IPS-NIHi7 (cell line): ENCODE measurements at regions not wholly inside any gene's neighbourhood (a gene's known extent, or its start where the extent isn't known, plus 50 kb on each side); places are given as distances from the start of the nearest gene placed in this dataset.

Source experiments
- DNase-seq: peaks from one replicate; pipeline ENCODE4 v3.0.0; 2012; ENCODE audit warnings: mixed read lengths; ENCODE audit errors: extremely low spot score

- DNase-seq: no peak
Measured at GRCh38 chr11:19368726-19369375, 128.1 kb upstream of the E2F8 start.

- DNase-seq: no peak
Measured at GRCh38 chr11:19366992-19367709, 126.4 kb upstream of the E2F8 start.

DNA sequence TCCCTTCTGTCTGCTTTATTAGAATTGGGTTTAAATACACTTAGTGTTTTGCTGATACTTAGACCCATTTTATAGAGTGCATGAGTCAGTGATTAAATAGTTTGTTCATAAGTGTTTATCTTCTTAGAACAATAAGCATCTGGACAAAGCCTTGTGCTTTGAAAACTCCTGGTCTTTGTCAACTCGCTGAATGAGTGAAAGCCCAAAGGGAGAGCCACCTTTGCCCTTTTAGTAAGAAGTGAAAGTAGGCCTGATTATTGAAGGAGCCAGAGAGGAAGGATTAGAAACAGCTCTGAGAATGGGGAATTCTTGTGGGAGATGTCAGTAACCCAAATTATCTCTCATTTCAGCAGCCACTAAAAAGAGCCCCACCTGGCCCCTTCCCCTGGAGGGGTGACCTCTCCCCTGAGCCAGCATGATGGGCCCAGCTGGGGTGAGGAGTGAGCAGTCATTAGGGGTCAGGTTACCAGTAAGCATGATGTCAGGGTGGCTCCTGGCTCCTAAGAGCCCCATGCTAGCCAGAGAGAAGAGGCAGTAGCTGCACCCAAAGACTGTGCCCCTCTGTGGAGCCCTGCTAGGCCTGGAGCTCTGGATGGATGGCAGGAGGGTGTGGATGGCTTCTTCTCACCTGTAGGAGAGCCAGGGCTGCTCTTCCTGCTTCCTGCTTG is 125.1 kb upstream of the E2F8 start:
- no peak for DNase-seq

DNA sequence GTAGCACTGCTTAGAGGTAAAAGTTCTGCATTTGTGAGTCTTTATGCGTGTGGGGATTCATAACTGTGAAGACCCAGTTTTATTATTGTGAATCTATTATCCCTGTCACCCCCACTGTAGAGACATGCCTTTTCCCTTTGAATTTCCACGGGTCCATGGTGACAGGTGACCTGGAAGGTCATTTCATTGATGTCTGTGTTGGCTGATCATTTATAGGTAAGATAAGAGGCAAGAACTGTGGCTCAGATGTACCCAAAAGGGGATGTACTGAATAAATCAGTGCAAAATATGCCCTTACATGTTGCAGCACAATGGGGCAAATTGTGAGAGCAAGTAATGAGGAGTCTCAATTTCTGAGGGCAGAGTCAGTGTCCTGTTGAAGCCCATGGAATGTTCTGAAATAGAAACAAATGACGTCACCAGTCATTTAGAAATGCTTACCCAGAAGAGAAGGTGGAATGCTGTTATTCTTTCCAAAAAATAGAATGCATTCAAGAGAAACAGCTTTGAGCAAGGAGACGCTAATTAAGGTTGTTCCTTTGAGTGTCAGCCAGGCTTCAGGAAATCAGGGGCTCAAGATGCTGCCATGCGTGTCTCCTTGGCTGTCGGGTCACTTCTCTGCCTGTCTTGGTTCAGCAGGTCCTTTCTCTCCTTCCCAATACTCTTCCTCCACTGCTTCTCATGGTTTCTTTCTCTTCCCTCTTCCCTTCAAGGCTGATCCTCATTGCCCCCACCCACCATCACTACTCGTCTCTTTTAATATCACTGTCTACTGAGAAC is 118.7 kb upstream of the E2F8 start:
- no peak for DNase-seq

GRCh38 chr11:19357943-19358342 is 117.2 kb upstream of the E2F8 start:
- no peak for DNase-seq

GRCh38 chr11:19355601-19356000 is 114.9 kb upstream of the E2F8 start:
- no peak for DNase-seq

- DNase-seq: no peak
Measured at GRCh38 chr11:19353287-19353850, 112.6 kb upstream of the E2F8 start.

DNA sequence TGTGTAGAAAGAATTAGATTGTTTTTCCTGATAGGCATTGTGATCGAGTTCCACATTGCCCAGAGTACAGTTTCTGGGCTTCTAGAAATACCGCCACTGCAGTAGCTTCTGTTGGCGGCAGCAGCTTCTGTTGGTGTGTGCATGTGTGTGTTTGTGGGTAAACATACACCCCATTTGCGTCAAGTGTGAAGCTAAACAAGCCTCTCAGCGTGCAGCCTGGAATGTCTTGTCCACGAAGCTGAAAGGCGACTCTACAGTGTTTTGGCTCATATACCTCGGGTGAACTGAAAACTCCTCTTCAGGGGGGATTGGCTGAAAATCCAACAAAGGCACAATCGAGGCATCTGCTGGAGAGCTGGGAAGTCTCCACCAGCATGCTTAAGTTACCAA is 112.0 kb upstream of the E2F8 start:
- DNase-seq: no peak

DNA sequence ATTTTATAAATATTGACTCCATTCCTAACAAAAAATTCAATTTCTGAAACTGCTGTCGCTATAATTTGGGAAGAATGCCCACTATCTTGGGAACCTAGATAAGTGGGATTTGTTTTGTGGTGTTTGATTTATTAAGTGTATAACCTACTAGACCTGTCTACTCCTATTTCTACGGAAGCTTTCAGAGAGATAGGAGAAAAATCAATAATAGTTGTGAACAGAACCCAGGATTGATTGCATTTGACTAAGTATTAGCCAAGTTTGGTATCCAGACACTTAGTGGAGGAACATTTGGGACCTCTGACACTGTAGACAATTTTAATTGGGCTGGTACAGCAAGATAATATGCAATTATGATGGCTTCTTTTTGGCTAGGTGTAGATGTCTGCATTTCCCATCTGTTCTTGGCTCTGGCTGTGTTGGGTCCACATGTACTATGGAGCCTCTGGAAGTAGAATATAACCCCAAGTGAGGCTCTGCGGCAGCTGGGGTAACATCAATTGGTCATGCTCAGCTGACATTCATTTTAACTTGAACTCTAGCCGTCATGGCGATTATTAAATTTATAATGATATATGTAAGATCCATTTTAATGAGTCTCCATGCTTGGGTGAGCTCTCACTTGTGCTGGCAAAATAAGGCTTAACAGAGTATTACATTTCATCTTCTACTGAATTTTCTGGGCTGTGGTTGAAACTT is 111.5 kb upstream of the E2F8 start:
- DNase-seq: no peak

GRCh38 chr11:19351426-19351825 is 110.7 kb upstream of the E2F8 start:
- DNase-seq: no peak

- no peak for DNase-seq
Measured at GRCh38 chr11:19350160-19350559, 109.4 kb upstream of the E2F8 start.

- no peak for DNase-seq
Measured at GRCh38 chr11:19349340-19350025, 108.7 kb upstream of the E2F8 start.

DNA sequence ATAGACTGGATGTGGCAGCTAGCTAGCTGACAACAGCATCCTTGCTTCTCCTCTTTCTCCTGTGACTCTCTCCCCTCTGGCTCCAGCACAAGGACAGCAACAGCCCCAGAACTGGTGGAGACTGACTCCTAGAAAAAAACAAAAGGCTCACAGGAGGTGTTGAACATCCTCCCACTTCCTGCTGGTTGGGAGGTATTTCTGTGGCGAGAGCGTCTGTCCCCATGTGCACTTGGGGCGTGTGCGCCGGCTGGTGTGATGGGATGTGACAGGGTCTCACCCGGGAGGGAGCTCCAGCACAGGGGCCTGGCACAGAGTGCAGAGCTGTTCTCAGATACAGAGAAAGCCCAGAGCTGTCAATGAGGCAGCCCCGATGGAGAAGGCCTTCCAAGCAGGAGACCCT is 107.2 kb upstream of the E2F8 start:
- DNase-seq: no peak

DNA sequence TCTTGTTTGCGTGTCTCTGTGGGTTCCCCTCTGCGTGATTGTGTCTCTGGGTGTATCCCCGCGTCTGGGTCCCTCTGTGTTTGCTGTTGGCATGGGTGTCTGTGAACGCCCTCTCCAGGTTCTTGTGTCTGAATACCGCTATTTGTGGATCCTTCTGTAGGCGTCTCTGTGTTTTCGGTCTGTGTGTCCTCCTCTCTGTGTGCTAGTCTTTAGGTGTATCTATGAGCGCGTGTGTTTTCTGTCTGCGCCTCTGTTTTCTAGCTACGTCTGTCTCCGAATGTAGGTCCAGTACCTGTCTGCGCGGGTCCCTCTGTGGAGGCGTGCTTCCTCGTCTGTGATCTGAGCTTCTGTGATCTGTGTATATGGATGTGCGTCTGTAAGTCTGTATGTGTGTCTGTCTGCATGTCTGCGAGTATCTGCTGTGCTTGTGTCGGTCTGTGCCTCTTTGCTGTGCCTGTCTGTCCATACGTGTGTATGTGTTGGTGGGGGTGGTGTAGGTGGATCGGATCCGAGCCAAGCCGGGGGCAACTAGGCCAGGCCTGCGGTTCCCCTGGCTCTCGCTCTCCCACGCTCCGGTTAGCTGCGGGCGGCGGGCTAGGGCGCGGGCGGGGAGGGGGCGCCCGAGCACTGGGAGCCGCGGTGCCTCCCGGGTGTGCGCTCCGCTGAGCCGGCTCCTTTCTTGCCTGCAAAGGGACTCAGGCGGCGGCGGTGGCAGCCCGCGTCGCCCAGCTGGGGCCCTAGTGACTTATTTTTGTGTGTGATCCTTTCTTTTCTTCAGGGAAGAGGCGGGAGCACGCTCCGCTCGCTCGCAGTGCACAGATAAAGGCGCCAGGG is 105.3 kb upstream of the E2F8 start:
- peak; percentile 70 for DNase-seq

DNA sequence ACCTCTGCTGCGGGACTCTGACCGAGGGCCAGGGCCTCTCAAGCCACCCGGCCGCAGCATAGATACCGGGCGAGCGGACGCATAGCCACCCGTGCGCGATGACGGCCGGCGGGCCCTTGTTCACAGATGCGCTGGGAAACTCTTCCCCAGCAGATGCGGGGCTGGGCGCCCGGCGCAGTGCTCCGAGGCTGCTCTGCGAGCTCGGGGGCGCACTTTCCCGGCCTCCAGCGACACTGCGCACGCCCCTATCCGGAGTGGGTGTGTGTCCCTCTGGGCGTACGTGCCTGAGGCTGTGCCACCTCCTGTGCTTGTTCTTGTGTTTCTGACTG is 104.7 kb upstream of the E2F8 start:
- DNase-seq: peak; percentile 59

DNA sequence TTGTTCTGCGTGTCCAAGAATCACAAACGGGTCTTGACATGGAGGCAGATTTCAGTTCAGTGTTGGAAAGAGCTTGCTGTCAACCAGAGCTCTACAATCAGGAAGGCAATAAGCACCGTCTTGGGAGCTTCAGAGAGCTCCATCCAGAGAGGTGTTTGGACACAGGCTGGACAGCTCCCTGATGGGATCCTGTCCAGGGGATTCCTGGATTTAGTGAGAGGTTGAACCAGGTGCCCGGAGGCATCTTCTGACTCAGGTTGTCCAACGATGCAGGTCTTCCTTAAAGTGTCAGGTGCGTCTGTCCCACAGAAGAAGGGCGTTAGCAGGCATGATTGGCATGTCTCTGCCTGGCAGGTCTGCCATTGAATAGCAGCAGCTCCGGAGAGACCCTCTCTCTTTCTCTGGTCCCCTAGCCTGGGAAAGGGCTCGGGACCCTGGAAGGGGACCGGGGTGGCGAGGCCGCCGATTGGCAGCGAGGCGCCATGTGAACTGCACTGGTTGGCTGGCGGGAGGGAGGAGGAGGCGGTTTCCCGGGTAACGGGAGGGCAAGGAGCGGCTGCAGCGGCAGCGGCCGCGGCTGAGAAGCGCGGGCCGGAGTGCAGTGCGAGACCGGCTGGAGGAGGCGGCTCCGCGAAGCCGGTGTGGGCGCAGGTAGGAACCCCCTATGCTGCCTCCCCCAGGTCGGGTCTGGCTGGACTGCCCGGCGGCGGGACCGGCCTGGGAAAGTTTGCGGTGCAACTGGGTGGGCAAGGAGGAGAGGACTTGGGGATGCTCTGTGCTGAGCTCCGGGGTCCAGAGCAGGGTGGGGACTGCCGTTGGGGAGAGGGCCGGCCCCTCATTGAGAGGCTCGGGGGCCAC is 104.1 kb upstream of the E2F8 start:
- DNase-seq: peak; percentile 92

DNA sequence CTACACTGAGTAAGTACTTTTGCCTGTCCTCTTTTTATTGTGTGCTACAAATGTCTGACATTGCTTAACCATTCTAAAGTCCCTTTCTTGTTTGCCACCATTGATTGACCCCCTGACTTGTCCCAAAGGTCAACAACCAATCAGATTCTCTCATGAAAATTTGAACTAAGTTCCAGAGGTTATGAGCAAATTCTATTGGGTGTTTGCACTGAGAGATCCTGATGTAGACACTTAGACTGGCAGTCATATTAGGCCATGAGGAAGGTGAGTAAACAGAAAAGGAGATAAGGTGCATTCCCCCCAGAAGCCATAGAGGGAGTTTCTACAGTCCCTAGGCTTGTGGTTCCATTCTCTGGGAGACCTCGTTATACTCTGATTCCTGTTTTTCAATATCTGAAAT is 101.3 kb upstream of the E2F8 start:
- no peak for DNase-seq

GRCh38 chr11:19338375-19338774 is 97.6 kb upstream of the E2F8 start:
- DNase-seq: no peak

DNA sequence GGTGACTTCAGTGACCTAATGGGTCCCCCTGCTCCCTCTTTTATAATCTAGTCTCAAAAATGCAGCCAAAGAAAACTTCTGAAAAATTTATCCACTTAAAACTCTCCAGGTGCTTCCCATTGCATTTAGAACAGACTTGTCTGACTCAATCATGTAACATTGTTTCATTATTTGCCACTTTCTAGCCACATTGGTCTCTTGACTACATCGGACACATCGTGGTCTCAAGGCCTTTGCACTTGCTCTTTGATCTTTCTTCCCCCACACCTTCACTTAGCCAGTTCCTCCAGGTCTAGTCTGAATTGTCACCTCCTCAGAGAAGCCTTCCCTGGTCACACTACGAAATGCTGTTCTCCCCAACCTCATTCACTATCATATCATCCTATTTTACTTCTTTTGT is 97.0 kb upstream of the E2F8 start:
- DNase-seq: no peak
